ENCODE measurements at regions not wholly inside any gene's neighbourhood (a gene's known extent, or its start where the extent isn't known, plus 50 kb on each side); places are given as distances from the start of the nearest gene placed in this dataset.

- TF ChIP-seq, protein P1, sequence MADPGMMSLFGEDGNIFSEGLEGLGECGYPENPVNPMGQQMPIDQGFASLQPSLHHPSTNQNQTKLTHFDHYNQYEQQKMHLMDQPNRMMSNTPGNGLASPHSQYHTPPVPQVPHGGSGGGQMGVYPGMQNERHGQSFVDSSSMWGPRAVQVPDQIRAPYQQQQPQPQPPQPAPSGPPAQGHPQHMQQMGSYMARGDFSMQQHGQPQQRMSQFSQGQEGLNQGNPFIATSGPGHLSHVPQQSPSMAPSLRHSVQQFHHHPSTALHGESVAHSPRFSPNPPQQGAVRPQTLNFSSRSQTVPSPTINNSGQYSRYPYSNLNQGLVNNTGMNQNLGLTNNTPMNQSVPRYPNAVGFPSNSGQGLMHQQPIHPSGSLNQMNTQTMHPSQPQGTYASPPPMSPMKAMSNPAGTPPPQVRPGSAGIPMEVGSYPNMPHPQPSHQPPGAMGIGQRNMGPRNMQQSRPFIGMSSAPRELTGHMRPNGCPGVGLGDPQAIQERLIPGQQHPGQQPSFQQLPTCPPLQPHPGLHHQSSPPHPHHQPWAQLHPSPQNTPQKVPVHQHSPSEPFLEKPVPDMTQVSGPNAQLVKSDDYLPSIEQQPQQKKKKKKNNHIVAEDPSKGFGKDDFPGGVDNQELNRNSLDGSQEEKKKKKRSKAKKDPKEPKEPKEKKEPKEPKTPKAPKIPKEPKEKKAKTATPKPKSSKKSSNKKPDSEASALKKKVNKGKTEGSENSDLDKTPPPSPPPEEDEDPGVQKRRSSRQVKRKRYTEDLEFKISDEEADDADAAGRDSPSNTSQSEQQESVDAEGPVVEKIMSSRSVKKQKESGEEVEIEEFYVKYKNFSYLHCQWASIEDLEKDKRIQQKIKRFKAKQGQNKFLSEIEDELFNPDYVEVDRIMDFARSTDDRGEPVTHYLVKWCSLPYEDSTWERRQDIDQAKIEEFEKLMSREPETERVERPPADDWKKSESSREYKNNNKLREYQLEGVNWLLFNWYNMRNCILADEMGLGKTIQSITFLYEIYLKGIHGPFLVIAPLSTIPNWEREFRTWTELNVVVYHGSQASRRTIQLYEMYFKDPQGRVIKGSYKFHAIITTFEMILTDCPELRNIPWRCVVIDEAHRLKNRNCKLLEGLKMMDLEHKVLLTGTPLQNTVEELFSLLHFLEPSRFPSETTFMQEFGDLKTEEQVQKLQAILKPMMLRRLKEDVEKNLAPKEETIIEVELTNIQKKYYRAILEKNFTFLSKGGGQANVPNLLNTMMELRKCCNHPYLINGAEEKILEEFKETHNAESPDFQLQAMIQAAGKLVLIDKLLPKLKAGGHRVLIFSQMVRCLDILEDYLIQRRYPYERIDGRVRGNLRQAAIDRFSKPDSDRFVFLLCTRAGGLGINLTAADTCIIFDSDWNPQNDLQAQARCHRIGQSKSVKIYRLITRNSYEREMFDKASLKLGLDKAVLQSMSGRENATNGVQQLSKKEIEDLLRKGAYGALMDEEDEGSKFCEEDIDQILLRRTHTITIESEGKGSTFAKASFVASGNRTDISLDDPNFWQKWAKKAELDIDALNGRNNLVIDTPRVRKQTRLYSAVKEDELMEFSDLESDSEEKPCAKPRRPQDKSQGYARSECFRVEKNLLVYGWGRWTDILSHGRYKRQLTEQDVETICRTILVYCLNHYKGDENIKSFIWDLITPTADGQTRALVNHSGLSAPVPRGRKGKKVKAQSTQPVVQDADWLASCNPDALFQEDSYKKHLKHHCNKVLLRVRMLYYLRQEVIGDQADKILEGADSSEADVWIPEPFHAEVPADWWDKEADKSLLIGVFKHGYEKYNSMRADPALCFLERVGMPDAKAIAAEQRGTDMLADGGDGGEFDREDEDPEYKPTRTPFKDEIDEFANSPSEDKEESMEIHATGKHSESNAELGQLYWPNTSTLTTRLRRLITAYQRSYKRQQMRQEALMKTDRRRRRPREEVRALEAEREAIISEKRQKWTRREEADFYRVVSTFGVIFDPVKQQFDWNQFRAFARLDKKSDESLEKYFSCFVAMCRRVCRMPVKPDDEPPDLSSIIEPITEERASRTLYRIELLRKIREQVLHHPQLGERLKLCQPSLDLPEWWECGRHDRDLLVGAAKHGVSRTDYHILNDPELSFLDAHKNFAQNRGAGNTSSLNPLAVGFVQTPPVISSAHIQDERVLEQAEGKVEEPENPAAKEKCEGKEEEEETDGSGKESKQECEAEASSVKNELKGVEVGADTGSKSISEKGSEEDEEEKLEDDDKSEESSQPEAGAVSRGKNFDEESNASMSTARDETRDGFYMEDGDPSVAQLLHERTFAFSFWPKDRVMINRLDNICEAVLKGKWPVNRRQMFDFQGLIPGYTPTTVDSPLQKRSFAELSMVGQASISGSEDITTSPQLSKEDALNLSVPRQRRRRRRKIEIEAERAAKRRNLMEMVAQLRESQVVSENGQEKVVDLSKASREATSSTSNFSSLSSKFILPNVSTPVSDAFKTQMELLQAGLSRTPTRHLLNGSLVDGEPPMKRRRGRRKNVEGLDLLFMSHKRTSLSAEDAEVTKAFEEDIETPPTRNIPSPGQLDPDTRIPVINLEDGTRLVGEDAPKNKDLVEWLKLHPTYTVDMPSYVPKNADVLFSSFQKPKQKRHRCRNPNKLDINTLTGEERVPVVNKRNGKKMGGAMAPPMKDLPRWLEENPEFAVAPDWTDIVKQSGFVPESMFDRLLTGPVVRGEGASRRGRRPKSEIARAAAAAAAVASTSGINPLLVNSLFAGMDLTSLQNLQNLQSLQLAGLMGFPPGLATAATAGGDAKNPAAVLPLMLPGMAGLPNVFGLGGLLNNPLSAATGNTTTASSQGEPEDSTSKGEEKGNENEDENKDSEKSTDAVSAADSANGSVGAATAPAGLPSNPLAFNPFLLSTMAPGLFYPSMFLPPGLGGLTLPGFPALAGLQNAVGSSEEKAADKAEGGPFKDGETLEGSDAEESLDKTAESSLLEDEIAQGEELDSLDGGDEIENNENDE (IDR thresholded peaks at IDR 0.05; ENCODE audit: insufficient replicate concordance, low read length): no peak
Observed at GRCh38 chr11:100612766-100613165, 74.3 kb upstream of the ARHGAP42 start (continued).
